Activated CD4-positive, alpha-beta memory T cell treated with anti-CD3 and anti-CD28 coated beads, Interleukin-2, amount 10 ng/mL, durations not matched to agents 7 days and 5 days (primary cell): ENCODE measurements at regions not wholly inside any gene's neighbourhood (a gene's known extent, or its start where the extent isn't known, plus 50 kb on each side); places are given as distances from the start of the nearest gene placed in this dataset.

ENCODE experiments used
- CTCF ChIA-PET: fragments of 350-600 bp; sonication (Branson Sonifier 250); formaldehyde crosslinking; loops from one replicate; lab custom pipeline; 2021; ENCODE audit warnings: antibody characterized with exemption, inconsistent platforms; lab: Charles Lee
- POLR2A ChIA-PET: fragments of 350-600 bp; sonication (Branson Sonifier 250); formaldehyde crosslinking; loops from one replicate; lab custom pipeline; 2021; ENCODE audit warnings: antibody characterized with exemption; lab: Charles Lee
- DNase-seq: peaks from one replicate; pipeline ENCODE4 v3.0.0-alpha.2; 2020
- H3K27ac Mint-ChIP-seq: one replicate; pipeline ENCODE4 v1.8.0; 2021; ENCODE audit warnings: mild to moderate bottlenecking, mixed read lengths
- H3K27me3 Mint-ChIP-seq: one replicate; pipeline ENCODE4 v1.8.0; 2021; ENCODE audit warnings: mixed read lengths
- H3K36me3 Mint-ChIP-seq: one replicate; pipeline ENCODE4 v1.8.0; 2021; ENCODE audit warnings: low read depth, mixed read lengths
- H3K4me1 Mint-ChIP-seq: one replicate; pipeline ENCODE4 v1.8.0; 2021; ENCODE audit warnings: mixed read lengths
- H3K4me3 Mint-ChIP-seq: one replicate; pipeline ENCODE4 v1.8.0; 2021; ENCODE audit warnings: mild to moderate bottlenecking, mixed read lengths
- H3K9me3 Mint-ChIP-seq: one replicate; pipeline ENCODE4 v1.8.0; 2021; ENCODE audit warnings: mixed read lengths

- DNase-seq: no peak
- Mint-ChIP-seq H3K9me3 (no peaks in the 10 kb centered on the region), H3K4me3 (no peak overlapping the region), H3K4me1 (no peaks in the 10 kb centered on the region), H3K27me3 (peaks cover 35% of the 10 kb centered on the region), H3K27ac (no peak overlapping the region), H3K36me3 (no peaks in the 10 kb centered on the region)
- POLR2A ChIA-PET: no interaction called here
- CTCF ChIA-PET: no interaction called here
These were observed 212.9 kb upstream of the FOXF1 start for GRCh38 chr16:86297391-86297790.

- Mint-ChIP-seq H3K4me3 (no peak overlapping the region), H3K4me1 (no peaks in the 10 kb centered on the region), H3K27me3 (peaks cover 35% of the 10 kb centered on the region), H3K36me3 (no peaks in the 10 kb centered on the region), H3K27ac (no peak overlapping the region), H3K9me3 (no peaks in the 10 kb centered on the region)
- no peak for DNase-seq
- ChIA-PET POLR2A (no interaction called here), CTCF (no interaction called here)
These were observed 212.2 kb upstream of the FOXF1 start for GRCh38 chr16:86297866-86298757.

- CTCF ChIA-PET: no interaction called here
- POLR2A ChIA-PET: no interaction called here
- Mint-ChIP-seq H3K27me3 (peaks cover 35% of the 10 kb centered on the region), H3K4me1 (no peaks in the 10 kb centered on the region), H3K4me3 (no peak overlapping the region), H3K27ac (no peak overlapping the region), H3K36me3 (no peaks in the 10 kb centered on the region), H3K9me3 (no peaks in the 10 kb centered on the region)
- DNase-seq: no peak
These were observed 211.6 kb upstream of the FOXF1 start for GRCh38 chr16:86298758-86299134.

GRCh38 chr16:86299882-86300610, 210.3 kb upstream of the FOXF1 start:
- Mint-ChIP-seq H3K27ac (no peak overlapping the region), H3K4me3 (no peak overlapping the region), H3K36me3 (no peaks in the 10 kb centered on the region), H3K27me3 (peaks cover 35% of the 10 kb centered on the region), H3K4me1 (no peaks in the 10 kb centered on the region), H3K9me3 (no peaks in the 10 kb centered on the region)
- ChIA-PET CTCF (no interaction called here), POLR2A (no interaction called here)
- no peak for DNase-seq

- Mint-ChIP-seq H3K27ac (no peak overlapping the region), H3K9me3 (no peaks in the 10 kb centered on the region), H3K36me3 (no peaks in the 10 kb centered on the region), H3K4me1 (no peaks in the 10 kb centered on the region), H3K4me3 (no peak overlapping the region), H3K27me3 (peaks cover 35% of the 10 kb centered on the region)
- DNase-seq: no peak
- ChIA-PET POLR2A (no interaction called here), CTCF (no interaction called here)
These were observed 209.4 kb upstream of the FOXF1 start for GRCh38 chr16:86300746-86301481.

- Mint-ChIP-seq H3K36me3 (no peaks in the 10 kb centered on the region), H3K27ac (no peak overlapping the region), H3K4me3 (no peak overlapping the region), H3K9me3 (no peaks in the 10 kb centered on the region), H3K27me3 (peaks cover 35% of the 10 kb centered on the region), H3K4me1 (no peaks in the 10 kb centered on the region)
- ChIA-PET POLR2A (no interaction called here), CTCF (no interaction called here)
- DNase-seq: no peak
These were observed 207.8 kb upstream of the FOXF1 start for GRCh38 chr16:86302421-86303109.

- Mint-ChIP-seq H3K36me3 (no peaks in the 10 kb centered on the region), H3K27me3 (peaks cover 21% of the 10 kb centered on the region), H3K4me3 (no peak overlapping the region), H3K9me3 (no peaks in the 10 kb centered on the region), H3K4me1 (no peaks in the 10 kb centered on the region), H3K27ac (no peak overlapping the region)
- no peak for DNase-seq
- ChIA-PET POLR2A (no interaction called here), CTCF (no interaction called here)
These were observed 206.3 kb upstream of the FOXF1 start for GRCh38 chr16:86303787-86304678.

GRCh38 chr16:86304868-86305267, 205.5 kb upstream of the FOXF1 start:
- H3K36me3 Mint-ChIP-seq: no peaks in the 10 kb centered on the region
- CTCF ChIA-PET: no interaction called here
- POLR2A ChIA-PET: no interaction called here

GRCh38 chr16:86305440-86305839, 204.9 kb upstream of the FOXF1 start:
- ChIA-PET POLR2A (no interaction called here), CTCF (no interaction called here)
- H3K4me1 Mint-ChIP-seq: no peaks in the 10 kb centered on the region
- no peaks in the 10 kb centered on the region for H3K36me3 Mint-ChIP-seq
- H3K4me3 Mint-ChIP-seq: no peak overlapping the region
- H3K27ac Mint-ChIP-seq: no peak overlapping the region
- peaks cover 13% of the 10 kb centered on the region for H3K27me3 Mint-ChIP-seq
- no peaks in the 10 kb centered on the region for H3K9me3 Mint-ChIP-seq
- no peak for DNase-seq

More at GRCh38 chr16:86304868-86305267, 205.5 kb upstream of the FOXF1 start:
- Mint-ChIP-seq H3K4me3 (no peak overlapping the region), H3K9me3 (no peaks in the 10 kb centered on the region), H3K27ac (no peak overlapping the region), H3K4me1 (no peaks in the 10 kb centered on the region), H3K27me3 (peaks cover 17% of the 10 kb centered on the region)
- no peak for DNase-seq

GRCh38 chr16:86306011-86306644, 204.2 kb upstream of the FOXF1 start:
- H3K36me3 Mint-ChIP-seq: no peaks in the 10 kb centered on the region
- no peak for DNase-seq
- H3K9me3 Mint-ChIP-seq: no peaks in the 10 kb centered on the region
- POLR2A ChIA-PET: interaction anchor here (1.0 kb wide), 1 partner anchor 19 kb away, joined by 3 read pairs; no protein-coding TSS in a partner anchor
- no peaks in the 10 kb centered on the region for H3K4me1 Mint-ChIP-seq
- CTCF ChIA-PET: no interaction called here
- no peak overlapping the region for H3K27ac Mint-ChIP-seq
- H3K4me3 Mint-ChIP-seq: no peak overlapping the region
- H3K27me3 Mint-ChIP-seq: peaks cover 10% of the 10 kb centered on the region

GRCh38 chr16:86306811-86307513, 203.4 kb upstream of the FOXF1 start:
- CTCF ChIA-PET: no interaction called here
- Mint-ChIP-seq H3K4me3 (no peak overlapping the region), H3K4me1 (no peaks in the 10 kb centered on the region), H3K27me3 (peaks cover 3% of the 10 kb centered on the region), H3K27ac (no peak overlapping the region), H3K9me3 (no peaks in the 10 kb centered on the region), H3K36me3 (no peaks in the 10 kb centered on the region)
- POLR2A ChIA-PET: interaction anchor here (1.0 kb wide), 1 partner anchor 20 kb away, joined by 3 read pairs; no protein-coding TSS in a partner anchor
- DNase-seq: no peak
